Natural killer cell treated with Interleukin-12 subunit alpha and Interleukin-12 subunit beta and Interleukin-15 and Interleukin-18, amount 100 ng/mL, for 72 hours (primary cell): ENCODE measurements at regions not wholly inside any gene's neighbourhood (a gene's known extent, or its start where the extent isn't known, plus 50 kb on each side); places are given as distances from the start of the nearest gene placed in this dataset.

Source experiments
- ATAC-seq, 2 donors: fragments of 150-1000 bp; cut with Tn5 transposase in 1 of 2; sonication (Bioruptor Pico), chemical (Tn5 transposase) in 1 of 2; 2 replicates each; pipeline ENCODE4 v1.10.0; 2021
- DNase-seq: peaks from one replicate; pipeline ENCODE4 v3.0.0; 2022; ENCODE audit warnings: low spot score
- H3K27ac Mint-ChIP-seq, 2 donors: 1 replicate in 1 of 2; 2 replicates in 1 of 2; pipeline ENCODE4 v1.8.0; 2022; ENCODE audit warnings: mixed read lengths in 2 of 2, mild to moderate bottlenecking in 1 of 2, moderate library complexity in 1 of 2
- H3K27me3 Mint-ChIP-seq, 2 donors: 1 replicate in 1 of 2; 2 replicates in 1 of 2; pipeline ENCODE4 v1.8.0; 2022; ENCODE audit warnings: mixed read lengths in 2 of 2
- H3K36me3 Mint-ChIP-seq: one replicate; pipeline ENCODE4 v1.8.0; 2022; ENCODE audit warnings: mixed read lengths
- H3K4me1 Mint-ChIP-seq, 2 donors: 1 replicate in 1 of 2; 2 replicates in 1 of 2; pipeline ENCODE4 v1.8.0; 2022; ENCODE audit warnings: low read depth in 2 of 2, mixed read lengths in 2 of 2, mild to moderate bottlenecking in 1 of 2
- H3K4me3 Mint-ChIP-seq: one replicate; pipeline ENCODE4 v1.8.0; 2022; ENCODE audit warnings: mixed read lengths
- H3K9me3 Mint-ChIP-seq: 2 replicates; pipeline ENCODE4 v1.8.0; 2022; ENCODE audit warnings: mixed read lengths

- no peaks in the 10 kb centered on the region for H3K27me3 Mint-ChIP-seq
- H3K36me3 Mint-ChIP-seq: peaks cover 8% of the 10 kb centered on the region
- no peak for ATAC-seq
- no peaks in the 10 kb centered on the region for H3K4me1 Mint-ChIP-seq
- no peak overlapping the region for H3K27ac Mint-ChIP-seq
- DNase-seq: no peak
- no peak overlapping the region for H3K4me3 Mint-ChIP-seq
- peaks cover 21% of the 10 kb centered on the region for H3K9me3 Mint-ChIP-seq
Observed at GRCh38 chr2:6236317-6236716, 544.1 kb downstream of the SOX11 start.

GRCh38 chr2:6237039-6237660 is 545.0 kb downstream of the SOX11 start:
- H3K9me3 Mint-ChIP-seq: peaks cover 18% of the 10 kb centered on the region
- ATAC-seq (no peak), DNase-seq (no peak)
- H3K4me1 Mint-ChIP-seq: no peaks in the 10 kb centered on the region
- H3K27me3 Mint-ChIP-seq: no peaks in the 10 kb centered on the region
- no peak overlapping the region for H3K27ac Mint-ChIP-seq
- no peak overlapping the region for H3K4me3 Mint-ChIP-seq
- peaks cover 8% of the 10 kb centered on the region for H3K36me3 Mint-ChIP-seq

GRCh38 chr2:6249557-6249956 is 557.4 kb downstream of the SOX11 start:
- H3K27me3 Mint-ChIP-seq: no peaks in the 10 kb centered on the region
- DNase-seq (no peak), ATAC-seq (no peak)
- H3K27ac Mint-ChIP-seq: no peak overlapping the region
- H3K4me3 Mint-ChIP-seq: no peak overlapping the region
- no peaks in the 10 kb centered on the region for H3K4me1 Mint-ChIP-seq
- no peaks in the 10 kb centered on the region for H3K36me3 Mint-ChIP-seq
- H3K9me3 Mint-ChIP-seq: peaks cover 3% of the 10 kb centered on the region

- ATAC-seq (no peak), DNase-seq (no peak)
- Mint-ChIP-seq H3K9me3 (peaks cover 8% of the 10 kb centered on the region), H3K36me3 (no peaks in the 10 kb centered on the region), H3K4me1 (no peaks in the 10 kb centered on the region), H3K4me3 (no peak overlapping the region), H3K27ac (no peak overlapping the region), H3K27me3 (no peaks in the 10 kb centered on the region)
Observed at GRCh38 chr2:6254441-6254840, 562.3 kb downstream of the SOX11 start.

GRCh38 chr2:6264198-6264597 is 572.0 kb downstream of the SOX11 start:
- Mint-ChIP-seq H3K27me3 (no peaks in the 10 kb centered on the region), H3K4me3 (no peak overlapping the region), H3K4me1 (no peaks in the 10 kb centered on the region), H3K27ac (no peak overlapping the region), H3K36me3 (peaks cover 4% of the 10 kb centered on the region), H3K9me3 (peaks cover 6% of the 10 kb centered on the region)
- DNase-seq: no peak
- ATAC-seq: no peak

- no peak for ATAC-seq
Observed at GRCh38 chr2:6281524-6281923, 584.2 kb downstream of the CMPK2 start.

GRCh38 chr2:6283259-6283658 is 582.4 kb downstream of the CMPK2 start:
- no peaks in the 10 kb centered on the region for H3K4me1 Mint-ChIP-seq
- no peak overlapping the region for H3K4me3 Mint-ChIP-seq
- no peak overlapping the region for H3K27ac Mint-ChIP-seq
- DNase-seq: no peak
- H3K9me3 Mint-ChIP-seq: no peaks in the 10 kb centered on the region
- no peaks in the 10 kb centered on the region for H3K36me3 Mint-ChIP-seq
- ATAC-seq: peak in 1 of 2 donors; percentile 50
- H3K27me3 Mint-ChIP-seq: no peaks in the 10 kb centered on the region

More at GRCh38 chr2:6281524-6281923, 584.2 kb downstream of the CMPK2 start:
- no peak for DNase-seq
- no peak overlapping the region for H3K27ac Mint-ChIP-seq
- no peak overlapping the region for H3K4me3 Mint-ChIP-seq
- H3K4me1 Mint-ChIP-seq: no peaks in the 10 kb centered on the region
- H3K27me3 Mint-ChIP-seq: no peaks in the 10 kb centered on the region
- H3K9me3 Mint-ChIP-seq: peaks cover 3% of the 10 kb centered on the region
- no peaks in the 10 kb centered on the region for H3K36me3 Mint-ChIP-seq

GRCh38 chr2:6287406-6287805 is 578.3 kb downstream of the CMPK2 start:
- Mint-ChIP-seq H3K27ac (no peak overlapping the region), H3K27me3 (no peaks in the 10 kb centered on the region), H3K4me3 (no peak overlapping the region), H3K36me3 (no peaks in the 10 kb centered on the region), H3K9me3 (peaks cover 7% of the 10 kb centered on the region), H3K4me1 (peaks cover 0 to 3% of the 10 kb centered on the region in 2 donors)
- DNase-seq (no peak), ATAC-seq (no peak)

GRCh38 chr2:6288791-6289190 is 576.9 kb downstream of the CMPK2 start:
- Mint-ChIP-seq H3K27ac (no peak overlapping the region), H3K4me1 (peaks cover 0 to 3% of the 10 kb centered on the region in 2 donors), H3K27me3 (no peaks in the 10 kb centered on the region), H3K9me3 (peaks cover 7% of the 10 kb centered on the region), H3K4me3 (no peak overlapping the region), H3K36me3 (no peaks in the 10 kb centered on the region)
- ATAC-seq (no peak), DNase-seq (no peak)

GRCh38 chr2:6290217-6291015 is 575.3 kb downstream of the CMPK2 start:
- peaks cover 0 to 3% of the 10 kb centered on the region in 2 donors for H3K4me1 Mint-ChIP-seq
- DNase-seq (no peak), ATAC-seq (no peak)
- H3K27ac Mint-ChIP-seq: no peak overlapping the region
- no peaks in the 10 kb centered on the region for H3K36me3 Mint-ChIP-seq
- H3K27me3 Mint-ChIP-seq: no peaks in the 10 kb centered on the region
- H3K9me3 Mint-ChIP-seq: peaks cover 11% of the 10 kb centered on the region
- H3K4me3 Mint-ChIP-seq: no peak overlapping the region

GRCh38 chr2:6294791-6295190 is 570.9 kb downstream of the CMPK2 start:
- H3K4me3 Mint-ChIP-seq: no peak overlapping the region
- no peak for DNase-seq
- peaks cover 0 to 2% of the 10 kb centered on the region in 2 donors for H3K4me1 Mint-ChIP-seq
- no peak overlapping the region for H3K27ac Mint-ChIP-seq
- H3K27me3 Mint-ChIP-seq: no peaks in the 10 kb centered on the region
- H3K36me3 Mint-ChIP-seq: no peaks in the 10 kb centered on the region
- no peak for ATAC-seq
- H3K9me3 Mint-ChIP-seq: peaks cover 14% of the 10 kb centered on the region

GRCh38 chr2:6297238-6297637 is 568.5 kb downstream of the CMPK2 start:
- DNase-seq (no peak), ATAC-seq (no peak)
- Mint-ChIP-seq H3K36me3 (no peaks in the 10 kb centered on the region), H3K27ac (no peak overlapping the region), H3K4me3 (no peak overlapping the region), H3K27me3 (no peaks in the 10 kb centered on the region), H3K9me3 (peaks cover 8% of the 10 kb centered on the region), H3K4me1 (no peaks in the 10 kb centered on the region)

- no peak for ATAC-seq
- H3K4me3 Mint-ChIP-seq: no peak overlapping the region
- peaks cover 7% of the 10 kb centered on the region for H3K9me3 Mint-ChIP-seq
- no peak for DNase-seq
- no peaks in the 10 kb centered on the region for H3K4me1 Mint-ChIP-seq
- no peaks in the 10 kb centered on the region for H3K27me3 Mint-ChIP-seq
- no peaks in the 10 kb centered on the region for H3K36me3 Mint-ChIP-seq
- no peak overlapping the region for H3K27ac Mint-ChIP-seq
Observed at GRCh38 chr2:6301426-6301825, 564.3 kb downstream of the CMPK2 start.

GRCh38 chr2:6308986-6309385 is 556.7 kb downstream of the CMPK2 start:
- ATAC-seq: no peak
- Mint-ChIP-seq H3K36me3 (no peaks in the 10 kb centered on the region), H3K4me3 (no peak overlapping the region)

More at GRCh38 chr2:6308986-6309385, 556.7 kb downstream of the CMPK2 start:
- H3K4me1 Mint-ChIP-seq: no peaks in the 10 kb centered on the region
- no peaks in the 10 kb centered on the region for H3K27me3 Mint-ChIP-seq
- no peak overlapping the region for H3K27ac Mint-ChIP-seq
- no peak for DNase-seq
- H3K9me3 Mint-ChIP-seq: peaks cover 5% of the 10 kb centered on the region
